Stimulated activated CD4-positive, alpha-beta T cell treated with anti-CD3 and anti-CD28 coated beads, TNF-alpha, amount 100 ng/mL, for 48 hours (primary cell): ENCODE measurements at regions not wholly inside any gene's neighbourhood (a gene's known extent, or its start where the extent isn't known, plus 50 kb on each side); places are given as distances from the start of the nearest gene placed in this dataset.

Experiments used
- DNase-seq, 3 donors: peaks; one replicate each; pipeline ENCODE4 v3.0.0-alpha.2; 2020; ENCODE audit warnings: low read depth in 3 of 3

DNA sequence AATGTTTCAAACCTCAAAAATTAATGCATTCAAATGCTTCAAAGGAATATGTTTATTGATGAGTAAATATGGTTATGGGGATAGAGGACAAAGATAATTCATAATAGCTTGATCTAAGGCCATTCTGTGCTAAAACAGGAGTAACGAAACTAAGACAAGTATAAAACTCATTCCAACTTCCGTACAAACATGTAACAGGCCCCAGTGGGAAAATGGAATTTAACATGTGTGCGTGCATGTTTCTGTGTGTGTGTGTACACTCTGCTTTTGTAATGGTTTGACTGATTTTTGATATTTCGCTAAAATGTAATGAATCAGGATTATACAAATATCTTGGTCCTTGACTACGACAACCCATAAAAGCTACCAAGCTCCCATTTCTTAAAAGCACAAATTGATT, 91.0 kb downstream of the KLF12 start:
- DNase-seq: no peak

DNA sequence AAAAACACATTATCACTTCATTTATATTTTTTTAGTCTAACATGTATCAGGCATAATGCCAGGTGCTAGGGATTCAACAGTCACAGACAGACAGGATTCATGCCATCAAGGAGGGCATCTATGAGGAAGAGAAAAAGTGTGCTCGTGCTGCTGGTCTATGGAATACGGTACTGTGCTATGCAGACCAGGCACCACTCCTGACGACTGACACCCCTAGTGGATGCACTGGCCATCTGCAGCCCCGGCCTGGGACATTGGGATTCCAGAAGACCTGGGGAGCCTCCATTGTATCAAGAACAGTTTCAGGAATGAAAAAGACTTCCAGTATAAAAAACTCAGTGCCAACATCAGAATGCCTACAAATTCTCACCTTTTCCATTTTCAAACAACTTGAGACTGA, 94.0 kb downstream of the KLF12 start:
- DNase-seq: no peak

DNA sequence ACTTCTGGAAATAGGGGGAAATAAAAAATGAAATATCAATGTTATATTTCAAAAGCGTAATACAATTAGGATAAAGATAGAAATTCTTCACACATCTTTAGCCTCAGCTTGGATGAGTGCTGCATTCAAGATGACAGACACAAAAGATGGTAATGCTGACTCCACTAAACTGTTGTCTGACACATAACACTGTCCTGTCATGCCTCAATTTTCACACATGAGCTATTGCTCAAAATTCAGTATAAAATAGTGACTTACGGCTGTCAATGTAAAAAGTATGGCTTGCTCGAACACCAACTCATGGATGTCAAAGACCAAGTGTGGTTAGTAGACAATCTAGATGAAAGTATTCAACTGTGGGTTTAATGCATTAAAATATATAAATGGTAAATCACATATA, 94.5 kb downstream of the KLF12 start:
- no peak for DNase-seq

DNA sequence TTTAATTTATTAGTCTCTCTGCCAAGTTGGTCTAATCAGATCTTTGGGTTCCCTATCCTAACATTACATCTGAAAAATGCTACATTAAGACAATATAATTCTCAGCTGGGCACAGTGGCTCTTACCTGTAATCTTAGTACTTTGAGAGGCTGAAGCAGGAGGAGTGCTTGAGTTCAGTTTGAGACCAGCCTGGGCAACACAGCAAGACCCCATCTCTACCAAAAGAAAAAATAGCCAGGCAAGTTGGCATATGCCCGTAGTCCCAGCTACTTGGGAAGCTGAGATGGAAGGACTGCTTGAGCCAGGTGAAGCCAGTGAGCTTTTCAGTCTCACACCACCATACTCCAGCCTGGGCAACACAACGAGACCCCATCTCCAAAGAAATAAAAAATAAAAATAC, 95.0 kb downstream of the KLF12 start:
- no peak for DNase-seq

DNA sequence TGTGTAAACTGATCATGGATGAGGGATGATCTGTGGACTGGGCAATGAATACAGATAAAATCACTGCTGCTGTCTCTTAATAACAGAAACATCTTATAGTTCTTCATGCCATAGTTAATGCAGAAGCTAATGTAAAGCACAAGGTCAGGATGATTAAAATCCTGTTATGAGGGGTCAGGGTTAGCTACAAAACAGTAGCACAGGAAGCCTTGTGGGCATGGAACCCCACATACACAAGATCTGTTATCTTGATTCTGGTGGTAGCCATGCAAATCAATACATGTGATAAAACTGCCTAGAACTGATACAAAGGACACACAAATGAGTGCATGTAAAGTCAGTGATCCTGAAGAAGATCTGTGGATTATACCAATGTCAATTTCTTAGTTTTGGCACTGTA, 96.4 kb downstream of the KLF12 start:
- no peak for DNase-seq

DNA sequence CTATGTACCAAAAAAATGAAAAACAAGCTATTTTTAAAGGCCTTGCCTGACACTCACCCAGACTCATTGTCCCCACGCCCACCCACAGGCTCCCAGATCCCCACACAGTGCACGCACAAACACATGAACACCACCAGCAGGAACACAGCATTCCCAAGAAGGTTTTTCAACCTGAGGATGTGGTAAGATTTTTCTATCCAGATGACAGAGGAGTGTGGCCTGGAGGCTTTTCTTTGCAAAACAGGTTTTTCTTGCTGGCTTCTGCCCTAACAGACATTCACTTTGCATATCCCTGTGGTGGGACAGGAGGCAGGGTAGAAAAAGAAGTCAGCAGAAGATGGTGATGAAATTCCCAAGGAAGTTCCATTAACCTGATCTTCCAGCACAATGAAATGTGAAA, 97.8 kb downstream of the KLF12 start:
- no peak for DNase-seq

DNA sequence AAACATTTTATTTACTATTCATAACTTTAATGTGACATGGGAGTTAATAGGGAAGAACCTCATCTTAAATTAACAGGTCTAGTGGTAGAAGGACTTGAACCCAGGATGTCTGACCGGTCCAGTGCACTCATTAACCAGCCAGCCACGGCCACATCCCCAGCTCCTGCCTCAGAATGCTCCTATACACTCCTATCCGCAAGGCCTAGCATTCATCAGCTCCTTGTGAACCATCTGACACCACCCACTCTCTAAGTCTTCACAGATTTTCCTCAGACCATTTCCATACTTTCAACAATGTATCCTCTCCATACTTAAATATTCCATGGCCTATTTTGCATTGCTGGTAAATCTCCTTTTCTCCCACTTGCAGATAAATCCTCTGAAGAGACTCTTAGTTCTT, 98.3 kb downstream of the KLF12 start:
- DNase-seq: no peak

DNA sequence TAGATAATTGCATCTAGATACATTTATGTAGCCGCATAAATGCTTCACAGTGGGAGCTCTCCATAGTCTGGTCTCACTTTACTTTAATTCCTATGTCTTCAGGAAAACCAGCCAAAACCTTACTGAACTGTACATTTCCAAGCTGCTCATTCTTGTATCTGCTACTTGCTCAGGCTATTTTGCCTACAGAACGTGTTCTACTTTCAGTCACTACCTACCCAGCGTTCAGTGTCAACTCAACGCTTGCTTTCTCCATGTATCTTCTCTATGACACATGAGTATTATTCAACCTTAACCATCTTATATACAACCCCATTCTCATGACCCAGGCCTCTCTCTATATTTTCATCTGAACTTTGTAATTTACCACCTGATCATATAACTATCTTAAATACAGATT, 101.9 kb downstream of the KLF12 start:
- DNase-seq: no peak

DNA sequence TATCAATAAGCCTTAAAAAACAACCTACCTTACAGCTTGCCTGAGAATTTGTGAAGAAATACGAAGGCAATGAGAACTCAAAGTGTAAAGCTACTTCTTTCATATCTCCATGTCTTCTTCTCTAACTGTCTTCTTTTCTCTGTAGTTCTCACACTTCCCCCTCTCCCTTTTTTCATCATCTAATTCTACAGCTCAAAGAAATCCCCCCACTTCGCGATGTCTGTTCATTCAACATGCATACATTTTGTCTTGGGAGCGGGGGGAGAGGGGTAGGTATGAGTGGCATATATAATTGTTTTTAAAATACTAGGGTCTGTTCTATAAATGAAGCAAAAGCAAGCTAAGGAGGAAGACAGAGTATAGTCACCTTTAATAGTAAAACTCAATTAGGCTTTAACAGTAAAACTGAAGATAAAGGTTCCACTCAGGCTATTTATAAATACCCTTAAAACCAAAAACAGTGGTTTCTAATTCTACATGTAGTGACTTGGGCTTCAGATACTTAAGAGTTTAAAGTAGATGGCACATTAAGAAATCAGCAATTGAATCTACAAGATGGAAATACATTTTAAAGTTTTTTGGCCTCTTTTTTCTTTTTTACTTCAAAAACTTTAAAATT, 106.9 kb downstream of the KLF12 start:
- DNase-seq: no peak

DNA sequence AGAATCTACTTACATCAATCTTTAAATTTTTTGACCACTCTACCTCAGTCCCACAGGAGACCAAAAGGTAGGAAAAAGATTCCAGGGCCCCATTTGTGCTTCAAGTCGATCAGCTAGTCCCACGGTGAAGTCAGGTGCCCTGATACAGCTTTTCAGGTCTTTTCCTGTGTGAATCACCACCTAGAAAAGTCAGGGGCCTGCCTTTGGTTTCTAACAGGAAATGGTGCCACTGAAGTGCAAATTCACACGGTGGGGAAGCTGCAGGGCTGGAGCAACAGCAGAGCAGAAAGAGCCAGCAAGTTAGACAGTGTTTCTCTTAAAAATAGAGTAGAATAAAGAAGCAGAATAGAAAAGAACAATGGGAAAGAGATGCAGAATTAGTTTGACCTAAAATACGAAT, 107.5 kb downstream of the KLF12 start:
- peak; percentile 37 to 41 (median 39) for DNase-seq

DNA sequence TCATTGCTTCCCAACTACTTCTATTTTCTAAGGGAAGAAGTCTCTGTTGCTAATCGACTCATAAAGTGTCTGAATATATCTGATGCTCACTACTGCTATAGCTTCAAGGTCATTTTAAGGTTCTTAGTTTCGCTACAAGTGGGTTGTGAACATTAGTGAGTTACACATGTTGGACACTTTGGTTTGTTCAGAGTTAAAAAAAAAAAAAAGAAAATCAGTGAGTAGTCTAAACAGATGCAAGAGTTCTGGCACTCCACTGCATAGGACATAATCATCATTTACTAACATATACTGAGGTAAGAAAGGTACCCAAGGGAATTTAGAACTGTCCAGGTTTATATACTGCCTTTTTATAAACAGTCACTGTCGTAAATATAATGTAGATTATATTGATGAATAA, 108.8 kb downstream of the KLF12 start:
- no peak for DNase-seq

DNA sequence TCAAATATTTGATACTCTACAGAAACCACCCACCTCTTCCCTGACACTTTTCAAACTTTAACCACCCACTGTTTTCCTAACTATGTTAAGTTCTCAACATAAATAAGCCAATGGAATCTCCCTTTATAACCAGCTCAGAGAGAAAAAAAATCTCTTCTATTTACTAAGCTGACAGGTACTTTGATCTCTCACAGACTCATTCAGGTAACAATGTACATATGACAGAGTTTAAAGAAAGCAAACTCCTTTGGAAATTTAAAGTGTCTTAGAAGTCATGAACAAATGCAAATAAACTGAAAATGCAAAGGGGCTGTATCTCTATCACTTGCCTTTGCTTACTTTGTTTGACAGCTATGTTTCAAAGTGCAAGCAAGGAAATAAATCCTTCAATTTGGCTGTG, 109.3 kb downstream of the KLF12 start:
- DNase-seq: no peak

DNA sequence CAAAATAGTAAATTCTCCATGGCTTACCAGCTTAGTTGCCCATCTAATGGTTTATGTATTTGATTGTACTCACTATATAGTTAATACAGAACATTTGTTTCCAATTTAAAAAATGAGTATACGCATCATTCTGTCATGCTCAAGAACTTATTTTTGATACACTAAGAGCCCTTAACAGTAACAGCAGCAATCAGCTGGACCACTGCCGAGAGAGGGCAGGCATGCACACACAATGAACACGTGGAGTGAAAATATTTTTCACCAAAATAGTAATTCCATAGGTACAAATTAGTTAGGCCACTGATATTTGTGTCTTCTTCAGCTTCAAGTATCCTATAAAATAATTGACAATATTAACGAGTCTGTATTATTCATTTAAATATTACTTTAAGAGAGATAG, 109.9 kb downstream of the KLF12 start:
- no peak for DNase-seq

DNA sequence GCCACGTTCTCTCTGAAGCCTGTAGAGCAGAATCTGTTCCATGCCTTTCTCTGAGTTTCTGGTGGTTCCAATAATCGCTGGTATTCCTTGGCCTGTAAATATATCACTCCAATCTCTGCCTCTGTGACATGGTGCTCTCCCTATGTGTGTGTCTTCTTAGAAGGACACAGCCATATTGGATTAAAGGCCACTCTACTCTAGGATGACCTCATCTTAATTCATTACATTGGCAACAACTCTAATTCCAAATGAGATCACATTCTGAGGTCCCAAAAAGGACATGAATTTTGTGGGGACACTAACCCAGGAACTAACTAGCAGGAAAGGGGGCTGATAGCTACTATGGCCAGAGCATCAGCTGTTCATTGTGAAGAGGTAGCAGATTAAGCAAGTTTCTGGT, 110.7 kb downstream of the KLF12 start:
- no peak for DNase-seq

DNA sequence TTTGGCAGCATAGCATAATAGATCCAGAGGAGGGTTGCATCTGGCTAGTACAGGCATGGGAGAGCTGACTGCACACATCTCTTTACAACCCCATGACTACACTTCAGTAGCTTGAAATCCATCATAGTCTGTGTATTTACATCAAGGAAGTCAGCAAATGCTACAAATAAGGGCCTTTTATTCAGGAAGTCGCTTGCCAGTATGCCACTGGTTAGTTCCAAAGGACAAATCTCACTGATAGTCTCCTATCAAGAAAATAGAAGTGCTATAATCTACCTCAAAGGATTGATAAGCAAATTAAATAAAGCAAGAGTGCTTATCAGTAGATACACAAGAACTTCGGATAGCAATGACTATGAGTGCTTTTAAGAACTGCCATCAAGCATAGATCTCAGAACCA, 112.7 kb downstream of the KLF12 start:
- no peak for DNase-seq

DNA sequence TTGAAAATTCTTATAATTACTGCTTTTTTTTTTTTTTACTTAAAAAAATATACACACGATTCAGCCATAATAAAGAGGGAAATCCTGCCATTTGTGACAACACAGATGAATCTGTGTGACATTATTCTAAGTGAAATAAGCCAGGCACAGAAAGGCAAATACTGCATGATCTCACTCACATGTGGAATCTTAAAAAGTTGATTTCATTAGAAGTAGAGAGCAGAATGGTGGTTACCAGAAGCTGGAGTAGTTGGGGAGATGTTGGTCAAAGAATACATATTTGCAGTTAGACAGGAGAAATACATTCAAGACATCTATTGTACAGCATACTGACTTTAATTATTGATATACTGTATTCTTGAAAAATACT, 116.2 kb downstream of the KLF12 start:
- no peak for DNase-seq

DNA sequence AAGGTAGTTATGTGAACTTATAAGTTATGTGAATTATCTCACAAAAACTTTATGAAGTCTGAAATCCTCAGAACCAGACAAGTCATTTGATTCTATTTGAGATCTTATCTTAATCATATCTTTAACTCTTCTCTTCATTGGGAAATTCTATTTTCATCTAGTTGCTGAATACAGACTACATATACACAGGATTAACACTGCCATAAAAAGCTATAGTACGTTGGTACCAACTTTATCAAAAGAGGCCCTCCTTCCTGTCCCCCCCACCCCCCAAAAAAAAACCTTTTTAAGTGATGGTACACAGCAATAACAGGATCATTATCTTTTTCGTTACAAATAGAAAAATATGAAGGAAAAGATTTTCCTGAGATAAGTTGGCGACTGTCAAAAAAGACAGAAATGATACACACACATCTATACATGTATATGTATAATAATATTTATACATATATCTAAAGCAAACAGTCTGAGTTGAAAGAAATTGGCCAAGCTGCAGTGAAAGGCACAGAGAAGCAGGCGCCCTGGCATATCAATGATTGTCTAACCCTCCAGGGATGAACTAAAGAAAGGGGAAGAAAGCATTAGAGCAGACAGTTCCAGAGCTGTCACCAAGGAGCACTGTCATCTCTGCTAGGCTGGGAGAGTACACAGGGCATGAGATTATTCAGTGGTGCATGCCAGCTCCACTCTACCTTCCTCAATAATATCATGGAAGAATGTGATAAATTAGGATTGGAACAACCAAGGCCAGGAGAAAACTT, 116.7 kb downstream of the KLF12 start:
- DNase-seq: no peak

DNA sequence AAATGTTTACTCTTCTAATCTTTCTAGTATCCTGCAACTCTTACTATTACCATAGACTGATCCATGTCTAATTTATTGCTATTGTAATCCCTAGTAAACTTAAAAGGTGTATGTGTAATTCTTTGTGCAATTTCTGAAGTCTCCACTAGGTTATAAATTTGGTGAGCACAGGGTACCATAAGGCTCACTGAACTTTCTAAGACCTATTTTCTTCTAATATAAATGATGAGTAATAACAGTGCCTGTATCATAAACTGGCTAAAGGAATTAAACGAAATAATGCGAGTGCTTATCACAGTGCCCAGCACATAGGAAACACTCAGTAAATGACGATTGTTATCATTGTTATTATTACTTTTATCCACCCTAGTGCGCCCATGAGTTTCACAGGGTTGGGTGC, 119.1 kb downstream of the KLF12 start:
- DNase-seq: no peak

DNA sequence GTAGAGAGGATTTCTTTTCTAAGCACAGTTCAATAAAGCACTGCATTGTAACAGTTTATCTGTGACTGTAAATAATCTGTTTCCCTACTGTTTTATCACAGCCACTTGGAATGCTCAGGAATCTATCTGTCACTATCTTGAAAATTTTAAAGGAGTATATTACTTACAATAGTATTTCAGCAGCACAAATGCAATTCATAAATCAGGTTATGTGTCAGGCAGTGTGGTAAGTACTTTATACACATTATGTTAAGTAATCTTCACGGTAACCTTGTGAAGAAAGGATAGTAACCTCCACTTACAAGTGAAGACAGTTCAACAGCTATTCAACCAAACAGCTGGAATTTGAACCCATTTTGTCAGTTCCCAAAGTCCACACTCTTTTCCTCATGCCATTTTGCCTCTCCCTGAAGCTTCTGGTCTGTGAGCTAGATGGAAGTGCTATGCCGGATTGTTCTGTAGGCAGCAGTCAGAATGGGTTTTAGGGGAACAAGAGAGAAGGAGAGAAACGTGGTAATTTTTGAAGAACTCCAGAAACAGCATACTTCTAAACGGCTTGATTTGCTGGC, 125.0 kb downstream of the KLF12 start:
- DNase-seq: no peak

DNA sequence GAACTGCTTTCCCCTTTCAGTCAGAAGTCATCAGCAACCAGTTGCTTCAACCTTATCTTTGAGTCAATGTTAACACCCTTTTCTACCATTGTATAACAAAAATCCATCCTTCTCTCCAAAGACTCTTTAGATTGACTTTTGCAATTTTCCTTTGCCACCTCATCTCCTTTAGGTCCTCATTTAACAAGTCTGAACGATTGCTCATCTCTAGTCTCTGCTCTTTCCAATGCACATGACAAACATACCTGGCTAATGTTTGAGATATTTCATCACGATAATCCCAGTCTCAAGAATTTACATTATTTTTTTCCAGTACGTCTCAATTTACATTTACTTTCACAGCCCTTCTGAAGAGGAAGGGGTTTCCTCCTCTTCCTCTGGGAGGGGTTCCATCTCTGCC, 127.5 kb downstream of the KLF12 start:
- no peak for DNase-seq

DNA sequence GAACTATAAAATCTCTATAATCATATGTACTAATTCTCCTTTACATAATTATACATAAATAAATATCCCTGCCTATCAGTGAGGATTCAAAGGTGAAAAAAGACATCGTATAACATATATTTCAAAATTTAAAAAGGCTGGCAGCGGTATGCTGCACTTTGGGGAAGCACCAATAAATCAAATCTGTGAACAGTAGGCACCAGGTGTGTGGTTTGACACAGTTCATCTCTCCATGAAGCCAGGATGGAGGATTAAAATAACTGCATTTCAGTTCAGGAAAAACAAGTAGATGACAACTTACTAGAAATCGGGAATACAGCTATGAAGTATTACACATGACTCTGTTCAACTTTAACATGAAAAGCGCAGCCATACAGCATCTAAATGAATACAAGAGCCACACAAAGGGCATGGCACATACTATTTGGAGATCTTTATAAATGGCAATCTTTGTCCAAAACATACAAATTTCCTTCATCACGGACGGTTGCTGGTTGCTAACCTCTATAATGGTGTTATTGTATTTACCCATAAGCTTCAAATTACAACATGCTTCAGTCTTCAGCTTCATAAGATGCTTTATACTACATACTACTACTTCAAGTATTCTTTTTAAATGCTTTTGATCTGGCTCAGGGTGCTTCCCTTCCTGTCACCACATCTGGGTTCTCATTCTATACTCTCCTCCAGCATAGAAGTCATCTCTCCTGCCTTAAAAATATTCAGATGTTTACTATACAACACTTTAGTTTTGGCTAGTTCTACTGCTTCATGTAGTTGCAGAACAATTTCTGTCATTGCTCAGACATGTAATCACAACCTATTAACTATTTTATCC, 128.7 kb downstream of the KLF12 start:
- DNase-seq: no peak

DNA sequence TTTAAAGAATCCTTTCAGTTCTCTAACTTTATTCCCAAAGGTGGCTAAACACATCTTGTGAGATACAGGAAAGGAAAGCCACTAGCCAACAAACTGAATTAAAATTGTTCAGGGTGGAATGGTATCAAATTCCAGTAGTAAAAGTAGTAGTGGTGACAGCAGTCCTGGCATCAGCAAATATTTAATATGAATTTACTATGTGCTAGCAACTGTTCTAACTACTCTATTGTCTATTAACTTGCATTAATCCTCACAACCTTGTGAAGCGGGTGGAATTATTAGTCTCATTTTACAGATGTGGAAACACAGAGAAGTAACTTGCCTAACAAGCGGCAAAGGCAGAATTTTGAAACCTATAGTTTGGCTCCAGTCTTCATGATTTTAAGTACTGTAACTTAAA, 130.1 kb downstream of the KLF12 start:
- no peak for DNase-seq

DNA sequence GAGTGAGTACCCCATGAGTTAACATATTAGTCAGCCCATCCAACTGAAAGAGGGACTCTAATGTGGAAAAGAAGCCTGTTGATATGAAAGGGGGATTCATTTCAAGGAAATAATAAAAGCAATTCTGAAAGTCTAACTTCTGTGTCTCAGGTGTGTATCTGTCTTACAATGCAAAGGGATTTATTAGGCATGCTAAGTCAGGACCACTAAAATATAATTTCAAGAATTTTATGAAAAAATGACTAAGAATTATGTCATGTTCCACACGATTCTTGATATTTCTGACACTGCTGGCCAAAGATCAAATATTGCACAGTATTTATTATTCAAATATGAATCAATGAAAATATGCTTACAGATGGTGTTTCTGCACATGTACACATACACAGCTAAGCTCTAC, 130.8 kb downstream of the KLF12 start:
- no peak for DNase-seq
